A673 (cell line): ENCODE measurements at regions not wholly inside any gene's neighbourhood (a gene's known extent, or its start where the extent isn't known, plus 50 kb on each side); places are given as distances from the start of the nearest gene placed in this dataset.

Source experiments
- EZH2 ChIP-seq: fragments of 200-600 bp; sonication (generic); IDR thresholded peaks from 2 replicates; pipeline ENCODE4 v1.6.1; 2017; ENCODE audit warnings: borderline replicate concordance, low read depth, mild to moderate bottlenecking, mixed read lengths, antibody characterized with exemption, low read length; ENCODE audit not compliant: poor library complexity, severe bottlenecking
- TF ChIP-seq, protein P1 (sequence below): fragments of 300-800, 200-600 bp; sonication (generic); conservative IDR thresholded peaks from 2 replicates; pipeline ENCODE4 v1.5.1; 2017; ENCODE audit warnings: low read depth, mild to moderate bottlenecking, antibody characterized with exemption, low read length, moderate library complexity, mixed read lengths

DNA sequence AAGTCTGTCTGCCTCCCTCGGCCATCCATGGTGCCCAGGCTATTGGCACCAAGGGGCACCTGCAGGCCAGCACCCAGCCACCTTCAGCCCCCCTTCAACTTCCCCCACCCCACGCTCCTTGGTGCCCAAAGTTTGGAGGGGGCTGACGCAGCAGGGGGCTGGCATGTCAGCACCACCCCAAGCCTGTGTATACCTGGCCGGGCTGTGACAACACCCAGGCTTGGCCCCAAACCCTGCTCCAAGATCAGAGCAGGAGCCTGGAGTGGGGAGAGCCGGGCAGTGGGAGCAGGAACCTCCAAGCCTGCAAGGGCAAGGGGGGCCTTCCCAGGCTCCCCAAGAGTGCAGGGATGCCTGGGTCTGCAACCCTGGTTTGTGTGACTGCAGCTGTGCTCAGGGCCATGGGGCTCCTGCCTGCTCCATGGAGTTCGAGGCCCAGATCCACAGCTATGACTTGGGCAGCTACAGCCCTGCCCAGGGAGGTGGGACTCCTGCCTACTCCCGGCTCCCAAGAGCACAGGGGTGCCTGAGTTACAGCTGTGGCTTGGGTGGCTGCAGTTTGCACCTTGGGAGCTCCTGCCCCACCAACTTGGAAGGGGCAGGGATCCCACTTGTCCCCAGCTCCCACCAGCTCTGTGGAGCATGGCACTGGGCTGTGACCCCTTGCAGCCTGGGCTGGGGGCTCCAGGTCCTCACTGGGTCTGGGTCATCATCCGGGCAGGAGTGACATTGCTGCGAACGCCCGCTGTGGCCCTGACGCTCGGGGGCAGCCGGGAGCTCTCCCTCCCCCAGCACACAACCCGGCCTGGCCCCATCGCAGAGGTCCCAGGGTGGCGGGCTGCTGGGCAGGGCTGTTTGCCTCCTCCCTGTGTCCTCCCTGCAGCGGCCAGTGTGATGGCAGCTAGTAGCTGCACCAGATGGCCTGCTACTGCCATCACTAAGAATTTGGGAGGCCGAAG, 175.5 kb upstream of the SDK2 start:
- TF ChIP-seq, protein P1, sequence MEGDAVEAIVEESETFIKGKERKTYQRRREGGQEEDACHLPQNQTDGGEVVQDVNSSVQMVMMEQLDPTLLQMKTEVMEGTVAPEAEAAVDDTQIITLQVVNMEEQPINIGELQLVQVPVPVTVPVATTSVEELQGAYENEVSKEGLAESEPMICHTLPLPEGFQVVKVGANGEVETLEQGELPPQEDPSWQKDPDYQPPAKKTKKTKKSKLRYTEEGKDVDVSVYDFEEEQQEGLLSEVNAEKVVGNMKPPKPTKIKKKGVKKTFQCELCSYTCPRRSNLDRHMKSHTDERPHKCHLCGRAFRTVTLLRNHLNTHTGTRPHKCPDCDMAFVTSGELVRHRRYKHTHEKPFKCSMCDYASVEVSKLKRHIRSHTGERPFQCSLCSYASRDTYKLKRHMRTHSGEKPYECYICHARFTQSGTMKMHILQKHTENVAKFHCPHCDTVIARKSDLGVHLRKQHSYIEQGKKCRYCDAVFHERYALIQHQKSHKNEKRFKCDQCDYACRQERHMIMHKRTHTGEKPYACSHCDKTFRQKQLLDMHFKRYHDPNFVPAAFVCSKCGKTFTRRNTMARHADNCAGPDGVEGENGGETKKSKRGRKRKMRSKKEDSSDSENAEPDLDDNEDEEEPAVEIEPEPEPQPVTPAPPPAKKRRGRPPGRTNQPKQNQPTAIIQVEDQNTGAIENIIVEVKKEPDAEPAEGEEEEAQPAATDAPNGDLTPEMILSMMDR = no peak
- no peak for TF ChIP-seq EZH2
